ENCODE measurements at regions not wholly inside any gene's neighbourhood (a gene's known extent, or its start where the extent isn't known, plus 50 kb on each side); places are given as distances from the start of the nearest gene placed in this dataset.

DNA sequence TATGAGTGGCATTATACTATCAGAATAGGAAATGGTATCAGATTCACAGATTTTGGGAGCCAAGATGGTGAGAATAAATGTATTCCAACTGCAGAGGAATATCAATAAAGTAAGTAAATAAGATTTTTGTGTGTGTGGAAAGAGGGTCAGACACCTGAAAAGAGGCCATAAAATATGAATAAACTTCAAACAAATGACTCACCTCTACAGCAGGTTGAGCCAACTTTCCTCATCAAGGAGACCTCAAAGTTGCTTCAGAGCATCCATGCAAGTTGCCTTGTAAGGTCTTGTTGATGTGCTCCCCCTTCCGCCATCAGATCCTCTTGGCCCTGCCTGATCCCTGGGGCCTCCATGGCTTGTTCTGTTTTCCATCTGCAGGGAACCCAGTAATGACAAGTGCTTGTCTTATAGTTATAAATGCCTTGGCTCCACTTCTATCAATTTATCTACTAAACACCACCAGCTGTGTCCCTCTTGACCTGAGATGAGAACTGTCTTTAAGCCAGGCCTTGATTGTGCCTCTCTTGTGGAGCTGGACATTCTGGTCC lies 775.6 kb downstream of the LTN1 start:
- no peaks in the 10 kb centered on the region for H3K36me3 Mint-ChIP-seq (ENCODE audit: low read depth)
- TF ChIP-seq, protein P1, sequence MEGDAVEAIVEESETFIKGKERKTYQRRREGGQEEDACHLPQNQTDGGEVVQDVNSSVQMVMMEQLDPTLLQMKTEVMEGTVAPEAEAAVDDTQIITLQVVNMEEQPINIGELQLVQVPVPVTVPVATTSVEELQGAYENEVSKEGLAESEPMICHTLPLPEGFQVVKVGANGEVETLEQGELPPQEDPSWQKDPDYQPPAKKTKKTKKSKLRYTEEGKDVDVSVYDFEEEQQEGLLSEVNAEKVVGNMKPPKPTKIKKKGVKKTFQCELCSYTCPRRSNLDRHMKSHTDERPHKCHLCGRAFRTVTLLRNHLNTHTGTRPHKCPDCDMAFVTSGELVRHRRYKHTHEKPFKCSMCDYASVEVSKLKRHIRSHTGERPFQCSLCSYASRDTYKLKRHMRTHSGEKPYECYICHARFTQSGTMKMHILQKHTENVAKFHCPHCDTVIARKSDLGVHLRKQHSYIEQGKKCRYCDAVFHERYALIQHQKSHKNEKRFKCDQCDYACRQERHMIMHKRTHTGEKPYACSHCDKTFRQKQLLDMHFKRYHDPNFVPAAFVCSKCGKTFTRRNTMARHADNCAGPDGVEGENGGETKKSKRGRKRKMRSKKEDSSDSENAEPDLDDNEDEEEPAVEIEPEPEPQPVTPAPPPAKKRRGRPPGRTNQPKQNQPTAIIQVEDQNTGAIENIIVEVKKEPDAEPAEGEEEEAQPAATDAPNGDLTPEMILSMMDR (conservative IDR thresholded peaks at IDR 0.05) = no peak
- H3K27ac Mint-ChIP-seq (ENCODE audit: unreplicated experiment) = no peak overlapping the region
- DNase-seq (ENCODE audit: low read depth, low spot score) = no peak
- H3K9me3 Mint-ChIP-seq = peaks cover 3% of the 10 kb centered on the region
- no peaks in the 10 kb centered on the region for H3K4me1 Mint-ChIP-seq
- no peaks in the 10 kb centered on the region for H3K27me3 Mint-ChIP-seq (ENCODE audit: low read depth)
- H3K4me3 Mint-ChIP-seq = no peak overlapping the region

DNA sequence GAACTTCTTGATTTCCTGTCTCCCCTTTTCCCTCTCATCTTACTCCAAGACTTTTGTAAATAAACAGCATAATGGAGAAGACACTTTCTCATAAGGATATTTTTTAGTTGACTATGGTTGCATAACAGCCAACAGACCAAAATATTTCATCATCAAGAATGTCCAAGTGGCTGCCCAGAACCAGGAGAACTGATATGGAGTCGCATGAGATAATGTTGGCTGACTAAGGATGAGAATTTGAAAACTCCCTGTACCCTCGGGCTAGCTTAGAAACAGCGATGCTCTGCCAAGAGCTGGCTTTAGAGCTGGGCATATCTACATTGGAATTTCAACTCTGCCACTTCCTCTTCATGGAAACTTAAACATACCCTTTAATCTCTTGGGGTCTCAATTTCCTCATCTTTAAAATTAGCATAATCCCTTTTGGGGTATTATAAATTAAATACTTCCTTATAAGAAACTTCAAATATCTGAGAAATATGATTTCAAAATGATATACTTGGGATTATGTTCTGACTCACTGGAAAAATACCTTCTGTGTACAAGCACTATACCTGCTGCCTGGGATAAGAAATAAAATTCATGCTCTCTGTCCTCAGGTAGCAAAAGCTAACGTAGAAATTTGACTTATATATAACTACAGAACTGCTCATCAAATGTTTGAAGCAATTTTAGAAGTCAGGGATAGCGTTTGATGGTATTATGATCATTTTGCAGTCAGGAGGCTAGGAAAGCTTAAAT lies 777.3 kb downstream of the LTN1 start:
- Mint-ChIP-seq H3K27ac (ENCODE audit: unreplicated experiment) (no peak overlapping the region), H3K4me1 (no peaks in the 10 kb centered on the region), H3K4me3 (no peak overlapping the region), H3K9me3 (peaks cover 3% of the 10 kb centered on the region), H3K36me3 (ENCODE audit: low read depth) (no peaks in the 10 kb centered on the region), H3K27me3 (ENCODE audit: low read depth) (no peaks in the 10 kb centered on the region)
- DNase-seq (ENCODE audit: low read depth, low spot score) = no peak
- TF ChIP-seq, protein P1 (conservative IDR thresholded peaks at IDR 0.05) = no peak

DNA sequence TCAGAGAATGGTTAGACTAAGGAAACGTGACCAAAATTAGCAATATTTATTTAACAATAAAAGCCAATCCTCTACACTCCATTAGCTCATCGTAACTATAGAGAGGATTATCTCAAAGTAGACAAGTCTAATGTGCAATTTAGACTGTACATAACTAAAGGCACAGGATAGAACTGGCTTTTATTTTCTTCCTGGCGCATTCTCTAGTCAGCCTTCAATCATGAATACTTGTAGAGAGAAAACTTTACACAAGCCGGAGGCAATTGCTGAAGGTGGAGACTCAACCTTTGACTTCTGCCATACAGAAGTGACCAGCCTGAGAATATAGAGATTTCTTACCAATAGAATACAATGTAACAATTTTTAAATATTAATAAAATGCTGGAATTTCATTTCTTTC lies 777.9 kb downstream of the LTN1 start:
- H3K4me1 Mint-ChIP-seq = no peaks in the 10 kb centered on the region
- no peaks in the 10 kb centered on the region for H3K36me3 Mint-ChIP-seq (ENCODE audit: low read depth)
- DNase-seq (ENCODE audit: low read depth, low spot score) = no peak
- peaks cover 2% of the 10 kb centered on the region for H3K9me3 Mint-ChIP-seq
- H3K4me3 Mint-ChIP-seq = no peak overlapping the region
- H3K27me3 Mint-ChIP-seq (ENCODE audit: low read depth) = no peaks in the 10 kb centered on the region
- H3K27ac Mint-ChIP-seq (ENCODE audit: unreplicated experiment) = no peak overlapping the region
- TF ChIP-seq, protein P1 (conservative IDR thresholded peaks at IDR 0.05) = no peak

DNA sequence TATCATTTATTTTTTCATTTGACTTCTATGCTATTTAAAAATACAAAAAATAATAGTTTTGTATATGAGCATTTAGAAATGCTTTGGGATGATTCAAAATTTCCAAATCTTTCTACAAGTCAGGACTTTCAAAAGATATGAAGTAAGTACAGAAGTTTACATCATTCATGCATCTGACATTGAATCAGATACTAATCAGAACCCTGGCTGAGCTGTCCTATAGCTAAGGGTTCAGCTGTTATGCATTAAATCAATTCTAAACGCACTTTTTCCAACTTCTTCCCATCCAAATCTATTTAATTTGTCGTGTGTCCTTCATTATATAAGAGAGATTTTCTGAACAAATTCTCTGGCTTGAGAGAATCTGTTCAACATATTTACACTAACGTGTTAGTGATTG lies 779.4 kb downstream of the LTN1 start:
- H3K4me1 Mint-ChIP-seq = no peaks in the 10 kb centered on the region
- TF ChIP-seq, protein P1 (conservative IDR thresholded peaks at IDR 0.05) = no peak
- H3K27ac Mint-ChIP-seq (ENCODE audit: unreplicated experiment) = no peak overlapping the region
- H3K27me3 Mint-ChIP-seq (ENCODE audit: low read depth) = no peaks in the 10 kb centered on the region
- no peak for DNase-seq (ENCODE audit: low read depth, low spot score)
- H3K36me3 Mint-ChIP-seq (ENCODE audit: low read depth) = no peaks in the 10 kb centered on the region
- H3K9me3 Mint-ChIP-seq = no peaks in the 10 kb centered on the region
- H3K4me3 Mint-ChIP-seq = no peak overlapping the region

DNA sequence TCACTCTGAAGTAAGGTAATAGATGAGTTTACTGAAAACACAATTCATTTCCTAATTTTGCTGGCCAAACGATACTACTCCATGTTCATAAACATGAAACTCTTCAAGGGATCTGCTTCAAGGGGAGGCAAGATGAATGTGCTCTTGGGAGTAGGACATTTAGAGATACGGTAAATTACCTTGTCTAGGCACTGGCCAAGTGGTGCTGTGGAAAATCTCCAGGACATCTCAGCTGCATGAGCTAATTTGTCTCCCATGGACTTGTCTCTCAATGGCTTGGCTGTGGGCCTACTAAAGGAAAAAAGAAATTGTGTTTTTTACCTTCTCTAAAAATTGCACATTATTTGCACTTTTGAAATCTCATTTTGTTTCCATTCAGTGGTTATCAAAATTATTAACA lies 780.6 kb downstream of the LTN1 start:
- Mint-ChIP-seq H3K4me1 (no peaks in the 10 kb centered on the region), H3K36me3 (ENCODE audit: low read depth) (no peaks in the 10 kb centered on the region), H3K9me3 (no peaks in the 10 kb centered on the region), H3K27ac (ENCODE audit: unreplicated experiment) (no peak overlapping the region), H3K4me3 (no peak overlapping the region), H3K27me3 (ENCODE audit: low read depth) (no peaks in the 10 kb centered on the region)
- no peak for DNase-seq (ENCODE audit: low read depth, low spot score)
- TF ChIP-seq, protein P1 (conservative IDR thresholded peaks at IDR 0.05) = no peak

Measured in neural crest cell (in vitro differentiated cells).